RKO (cell line): ENCODE measurements at regions not wholly inside any gene's neighbourhood (a gene's known extent, or its start where the extent isn't known, plus 50 kb on each side); places are given as distances from the start of the nearest gene placed in this dataset.

Experiments
- DNase-seq: peaks from one replicate; pipeline ENCODE4 v3.0.0-alpha.2; 2016; ENCODE audit warnings: low spot score

GRCh38 chr3:43783987-43784639, 93.4 kb downstream of the ABHD5 start:
- no peak for DNase-seq

GRCh38 chr3:43784640-43785011, 93.9 kb downstream of the ABHD5 start:
- DNase-seq = no peak

- DNase-seq = no peak
Measured at GRCh38 chr3:43785551-43785950, 94.8 kb downstream of the ABHD5 start.

GRCh38 chr3:43786102-43786501, 95.4 kb downstream of the ABHD5 start:
- no peak for DNase-seq

GRCh38 chr3:43786526-43787305, 96.0 kb downstream of the ABHD5 start:
- DNase-seq = no peak

GRCh38 chr3:43787330-43787729, 96.6 kb downstream of the ABHD5 start:
- no peak for DNase-seq

GRCh38 chr3:43789028-43789427, 98.3 kb downstream of the ABHD5 start:
- no peak for DNase-seq

- no peak for DNase-seq
Measured at GRCh38 chr3:43790060-43790459, 99.3 kb downstream of the ABHD5 start.

GRCh38 chr3:43790476-43790875, 99.7 kb downstream of the ABHD5 start:
- DNase-seq = no peak

GRCh38 chr3:43791246-43791645, 100.5 kb downstream of the ABHD5 start:
- no peak for DNase-seq

- no peak for DNase-seq
Measured at GRCh38 chr3:43792904-43793303, 102.2 kb downstream of the ABHD5 start.

- no peak for DNase-seq
Measured at GRCh38 chr3:43793648-43794372, 103.1 kb downstream of the ABHD5 start.

GRCh38 chr3:43794776-43795175, 104.0 kb downstream of the ABHD5 start:
- no peak for DNase-seq

GRCh38 chr3:43795491-43795890, 104.8 kb downstream of the ABHD5 start:
- DNase-seq = no peak

GRCh38 chr3:43796041-43796596, 105.4 kb downstream of the ABHD5 start:
- peak; percentile 15 for DNase-seq

- DNase-seq = no peak
Measured at GRCh38 chr3:43797794-43798193, 107.1 kb downstream of the ABHD5 start.

GRCh38 chr3:43810797-43811196, 120.1 kb downstream of the ABHD5 start:
- DNase-seq = no peak

- no peak for DNase-seq
Measured at GRCh38 chr3:43814461-43814860, 123.7 kb downstream of the ABHD5 start.

GRCh38 chr3:43816372-43816771, 125.6 kb downstream of the ABHD5 start:
- DNase-seq = no peak

GRCh38 chr3:43817064-43817463, 126.3 kb downstream of the ABHD5 start:
- DNase-seq = no peak

GRCh38 chr3:43817825-43818224, 127.1 kb downstream of the ABHD5 start:
- peak; percentile 27 for DNase-seq

- DNase-seq = no peak
Measured at GRCh38 chr3:43818229-43818628, 127.5 kb downstream of the ABHD5 start.
